Natural killer cell (primary cell): ENCODE measurements at regions not wholly inside any gene's neighbourhood (a gene's known extent, or its start where the extent isn't known, plus 50 kb on each side); places are given as distances from the start of the nearest gene placed in this dataset.
"Not testable (repeated sequence)": the region's sequence is repeated elsewhere in the genome, so short reads cannot be mapped to it uniquely, and the experiment has no call there.

Experiments
- ATAC-seq, 3 donors: fragments of 150-1000 bp in 2 of 3; fragments of 200-7000 bp in 1 of 3; cut with Tn5 transposase; 1 replicate in 1 of 3; 2 replicates in 2 of 3; pipeline ENCODE4 v1.10.0; 2021; ENCODE audit warnings: mild to moderate bottlenecking in 2 of 3, moderate library complexity in 2 of 3
- DNase-seq, 2 donors: peaks; one replicate each; pipeline versions ENCODE4 v3.0.0 to v3.0.0-alpha.2; 2013 to 2021; ENCODE audit warnings: mixed read lengths in 1 of 2
- H3K27ac ChIP-seq: one replicate; pipeline ENCODE4 v1.5.1; 2013; ENCODE audit warnings: mild to moderate bottlenecking, low read length
- H3K27me3 ChIP-seq: one replicate; pipeline ENCODE4 v1.6.1; 2013; ENCODE audit warnings: low read length; ENCODE audit not compliant: control insufficient read depth, insufficient read depth
- H3K36me3 ChIP-seq: one replicate; pipeline ENCODE4 v1.6.1; 2013; ENCODE audit warnings: low read length; ENCODE audit not compliant: control insufficient read depth, insufficient read depth
- H3K4me1 ChIP-seq: one replicate; pipeline ENCODE4 v1.6.1; 2013; ENCODE audit warnings: low read length; ENCODE audit not compliant: control insufficient read depth, insufficient read depth
- H3K4me3 ChIP-seq: one replicate; pipeline ENCODE4 v1.5.1; 2013; ENCODE audit warnings: low read length
- H3K9me3 ChIP-seq: one replicate; pipeline ENCODE4 v1.6.1; 2013; ENCODE audit warnings: low read length; ENCODE audit not compliant: control insufficient read depth, insufficient read depth
- H3K27ac Mint-ChIP-seq, 2 donors: one replicate each; pipeline ENCODE4 v1.8.0; 2022; ENCODE audit warnings: mild to moderate bottlenecking in 2 of 2, mixed read lengths in 2 of 2, moderate library complexity in 1 of 2
- H3K27me3 Mint-ChIP-seq, 2 donors: one replicate each; pipeline ENCODE4 v1.8.0; 2022; ENCODE audit warnings: low read depth in 2 of 2, mixed read lengths in 2 of 2
- H3K36me3 Mint-ChIP-seq: one replicate; pipeline ENCODE4 v1.8.0; 2022; ENCODE audit warnings: mixed read lengths
- H3K4me1 Mint-ChIP-seq, 2 donors: one replicate each; pipeline ENCODE4 v1.8.0; 2022; ENCODE audit warnings: mixed read lengths in 2 of 2
- H3K4me3 Mint-ChIP-seq: one replicate; pipeline ENCODE4 v1.8.0; 2022; ENCODE audit warnings: mild to moderate bottlenecking, moderate library complexity, mixed read lengths
- H3K9me3 Mint-ChIP-seq, 2 donors: one replicate each; pipeline ENCODE4 v1.8.0; 2022; ENCODE audit warnings: mixed read lengths in 2 of 2
- WGBS: methylation state at CpG from one replicate; pipeline ENCODE4 v1.1.7; 2013; ENCODE audit warnings: missing lambda C conversion rate; ENCODE audit not compliant: insufficient coverage; 5-methylcytosine and 5-hydroxymethylcytosine counted together
- intact Hi-C: fragments of 100-400 bp; cut with micrococcal nuclease; formaldehyde crosslinking; loops from one replicate; pipeline ENCODE4 v1.14.2; 2022
- TF ChIP-seq, protein P1 (sequence below): fragments of 200-600 bp; IDR thresholded peaks from one replicate; pipeline ENCODE4 v1.8.0; 2022; ENCODE audit warnings: antibody characterized with exemption

DNA sequence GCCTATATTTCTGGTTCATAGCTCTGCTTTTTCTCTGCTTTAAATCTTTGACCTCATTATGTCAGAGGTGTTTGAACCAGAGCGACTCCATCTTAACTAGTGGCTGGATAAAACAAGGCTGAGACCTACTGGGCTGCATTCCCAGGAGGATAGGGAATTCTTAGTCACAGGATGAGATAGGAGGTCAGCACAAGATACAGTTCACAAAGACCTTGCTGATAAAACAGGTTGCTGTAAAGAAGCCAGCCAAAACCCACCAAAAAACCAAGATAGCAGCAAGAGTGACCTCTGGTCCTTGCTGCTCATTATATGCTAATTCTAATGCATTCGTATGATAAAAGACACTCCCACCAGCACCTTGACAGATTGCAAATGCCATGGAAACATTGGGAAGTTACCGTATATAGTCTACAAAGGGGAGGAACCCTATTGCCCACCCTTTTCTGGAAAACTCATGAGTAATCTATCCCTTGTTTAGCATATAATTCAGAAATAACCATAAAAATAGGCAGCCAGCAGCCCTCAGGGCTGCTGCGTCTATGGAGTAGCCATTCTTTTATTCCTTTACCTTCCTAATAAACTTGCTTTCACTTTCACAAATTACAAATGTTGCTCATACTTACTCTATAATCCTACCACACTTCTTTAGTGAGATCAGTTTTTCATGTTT lies 193.9 kb downstream of the NAF1 start:
- no peaks in the 10 kb centered on the region for H3K36me3 ChIP-seq
- no peaks in the 10 kb centered on the region for H3K36me3 Mint-ChIP-seq
- H3K27me3 Mint-ChIP-seq: no peaks in the 10 kb centered on the region
- H3K4me3 Mint-ChIP-seq: no peak overlapping the region
- H3K4me1 Mint-ChIP-seq: no peaks in the 10 kb centered on the region
- no peak overlapping the region for H3K4me3 ChIP-seq
- peaks cover 9% of the 10 kb centered on the region for H3K9me3 ChIP-seq
- no peak overlapping the region for H3K27ac Mint-ChIP-seq
- intact Hi-C loops: no loop called here
- H3K27ac ChIP-seq: no peak overlapping the region
- H3K4me1 ChIP-seq: no peaks in the 10 kb centered on the region
- WGBS: 93% methylated on average over 4 of the region's 4 CpGs
- TF ChIP-seq, protein P1, sequence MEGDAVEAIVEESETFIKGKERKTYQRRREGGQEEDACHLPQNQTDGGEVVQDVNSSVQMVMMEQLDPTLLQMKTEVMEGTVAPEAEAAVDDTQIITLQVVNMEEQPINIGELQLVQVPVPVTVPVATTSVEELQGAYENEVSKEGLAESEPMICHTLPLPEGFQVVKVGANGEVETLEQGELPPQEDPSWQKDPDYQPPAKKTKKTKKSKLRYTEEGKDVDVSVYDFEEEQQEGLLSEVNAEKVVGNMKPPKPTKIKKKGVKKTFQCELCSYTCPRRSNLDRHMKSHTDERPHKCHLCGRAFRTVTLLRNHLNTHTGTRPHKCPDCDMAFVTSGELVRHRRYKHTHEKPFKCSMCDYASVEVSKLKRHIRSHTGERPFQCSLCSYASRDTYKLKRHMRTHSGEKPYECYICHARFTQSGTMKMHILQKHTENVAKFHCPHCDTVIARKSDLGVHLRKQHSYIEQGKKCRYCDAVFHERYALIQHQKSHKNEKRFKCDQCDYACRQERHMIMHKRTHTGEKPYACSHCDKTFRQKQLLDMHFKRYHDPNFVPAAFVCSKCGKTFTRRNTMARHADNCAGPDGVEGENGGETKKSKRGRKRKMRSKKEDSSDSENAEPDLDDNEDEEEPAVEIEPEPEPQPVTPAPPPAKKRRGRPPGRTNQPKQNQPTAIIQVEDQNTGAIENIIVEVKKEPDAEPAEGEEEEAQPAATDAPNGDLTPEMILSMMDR: no peak
- DNase-seq (no peak), ATAC-seq (no peak)
- H3K9me3 Mint-ChIP-seq: peaks cover 3 to 5% of the 10 kb centered on the region in 2 donors
- H3K27me3 ChIP-seq: no peaks in the 10 kb centered on the region

DNA sequence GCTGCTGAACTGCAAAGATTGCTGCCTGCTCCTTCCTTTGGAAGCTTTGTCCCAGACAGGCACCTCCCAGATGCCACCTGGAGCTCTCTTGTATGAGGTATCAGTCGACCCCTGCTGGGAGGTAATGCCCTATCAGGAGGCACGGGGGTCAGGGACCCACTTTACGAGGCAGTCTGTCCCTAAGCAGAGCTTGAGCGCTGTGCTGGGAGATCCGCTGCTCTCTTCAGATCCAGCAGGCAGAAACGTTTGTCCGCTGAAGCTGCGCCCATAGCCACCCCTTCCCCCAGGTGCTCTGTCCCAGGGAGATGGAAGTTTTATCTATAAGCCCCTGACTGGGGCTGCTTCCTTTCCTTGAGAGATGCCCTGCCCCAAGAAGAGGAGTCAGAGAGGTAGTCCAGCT lies 197.5 kb downstream of the NAF1 start:
- Mint-ChIP-seq H3K9me3 (peaks cover 7 to 11% of the 10 kb centered on the region in 2 donors), H3K27me3 (no peaks in the 10 kb centered on the region), H3K27ac (no peak overlapping the region), H3K4me1 (no peaks in the 10 kb centered on the region), H3K4me3 (no peak overlapping the region), H3K36me3 (peaks cover 8% of the 10 kb centered on the region)
- 84% methylated on average over 8 of the region's 8 CpGs for WGBS
- no peak overlapping the region for H3K4me3 ChIP-seq
- H3K9me3 ChIP-seq: peaks cover 9% of the 10 kb centered on the region
- H3K27me3 ChIP-seq: no peaks in the 10 kb centered on the region
- TF ChIP-seq, protein P1: no peak
- H3K27ac ChIP-seq: no peak overlapping the region
- ATAC-seq: no peak
- DNase-seq: no peak
- intact Hi-C loops: no loop called here
- no peaks in the 10 kb centered on the region for H3K4me1 ChIP-seq
- no peaks in the 10 kb centered on the region for H3K36me3 ChIP-seq

DNA sequence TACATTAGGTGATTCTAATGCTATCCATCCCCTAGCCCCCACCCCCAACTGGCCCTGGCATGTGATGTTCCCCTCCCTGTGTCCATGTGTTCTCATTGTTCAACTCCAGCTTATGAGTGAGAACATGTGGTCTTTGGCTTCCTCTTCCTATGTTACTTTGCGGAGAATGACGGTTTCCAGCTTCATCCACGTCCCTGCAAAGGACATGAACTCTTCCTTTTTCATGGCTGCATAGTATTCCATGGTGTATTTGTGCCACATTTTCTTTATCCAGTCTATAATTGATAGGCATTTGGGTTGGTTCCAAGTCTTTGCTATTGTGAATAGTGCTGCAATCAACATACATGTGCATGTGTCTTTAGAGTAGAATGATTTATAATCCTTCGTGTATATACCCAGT lies 200.7 kb downstream of the NAF1 start:
- H3K36me3 ChIP-seq, H3K27ac ChIP-seq, H3K4me1 Mint-ChIP-seq, H3K4me3 ChIP-seq, H3K27me3 Mint-ChIP-seq, H3K27me3 ChIP-seq, H3K4me3 Mint-ChIP-seq, H3K27ac Mint-ChIP-seq, H3K4me1 ChIP-seq, H3K36me3 Mint-ChIP-seq, DNase-seq, H3K9me3 ChIP-seq, ATAC-seq, intact Hi-C loops: not testable (repeated sequence)
- H3K9me3 Mint-ChIP-seq: peaks cover 7 to 11% of the 10 kb centered on the region in 2 donors
- WGBS: 57% methylated on average over 3 of the region's 4 CpGs

DNA sequence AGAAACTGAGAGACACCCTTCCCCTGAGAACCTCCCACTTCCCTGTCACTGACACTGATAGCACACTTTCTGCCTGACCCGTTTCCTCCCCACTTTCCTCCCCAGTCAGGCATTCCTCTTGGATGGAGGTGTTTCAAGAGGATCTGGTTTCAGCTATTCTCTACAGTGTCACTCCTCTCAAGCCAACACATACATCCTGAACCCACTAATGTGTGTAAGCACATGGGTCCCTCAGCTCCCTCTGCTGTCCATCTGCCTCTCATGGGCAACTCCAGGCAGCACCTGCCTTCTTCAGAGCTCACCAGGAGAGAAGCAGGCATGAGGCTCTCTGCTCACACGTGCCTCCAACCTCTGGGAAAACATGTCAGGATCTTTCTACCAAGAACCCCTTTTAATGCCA lies 207.6 kb downstream of the NAF1 start:
- Histone ChIP-seq H3K27me3 (no peaks in the 10 kb centered on the region), H3K4me1 (no peaks in the 10 kb centered on the region), H3K9me3 (no peaks in the 10 kb centered on the region), H3K4me3 (no peak overlapping the region), H3K27ac (no peak overlapping the region), H3K36me3 (no peaks in the 10 kb centered on the region)
- Mint-ChIP-seq H3K9me3 (peaks cover 3 to 6% of the 10 kb centered on the region in 2 donors), H3K4me1 (no peaks in the 10 kb centered on the region), H3K36me3 (no peaks in the 10 kb centered on the region), H3K27ac (no peak overlapping the region), H3K4me3 (no peak overlapping the region), H3K27me3 (no peaks in the 10 kb centered on the region)
- TF ChIP-seq, protein P1: no peak
- no peak for DNase-seq
- intact Hi-C loops: no loop called here
- no peak for ATAC-seq
- 44% methylated on average over 2 of the region's 2 CpGs for WGBS
